Stimulated activated CD8-positive, alpha-beta memory T cell treated with anti-CD3 and anti-CD28 coated beads, Interleukin-2, amount 100 ng/mL, for 48 hours (primary cell): ENCODE measurements at regions not wholly inside any gene's neighbourhood (a gene's known extent, or its start where the extent isn't known, plus 50 kb on each side); places are given as distances from the start of the nearest gene placed in this dataset.

Source experiments
- DNase-seq, 2 donors: peaks; one replicate each; pipeline ENCODE4 v3.0.0-alpha.2; 2020; ENCODE audit warnings: low read depth in 2 of 2

- no peak for DNase-seq
Observed at GRCh38 chr11:11140510-11140909, 212.5 kb downstream of the CSNK2A3 start.

- no peak for DNase-seq
Observed at GRCh38 chr11:11137339-11137738, 215.7 kb downstream of the CSNK2A3 start.

- no peak for DNase-seq
Observed at GRCh38 chr11:11135820-11136476, 217.1 kb downstream of the CSNK2A3 start.

GRCh38 chr11:11129118-11129517 is 223.9 kb downstream of the CSNK2A3 start:
- no peak for DNase-seq

- DNase-seq: no peak
Observed at GRCh38 chr11:11125618-11126017, 227.4 kb downstream of the CSNK2A3 start.

- no peak for DNase-seq
Observed at GRCh38 chr11:11122749-11123148, 230.3 kb downstream of the CSNK2A3 start.

- DNase-seq: no peak
Observed at GRCh38 chr11:11119917-11120316, 233.1 kb downstream of the CSNK2A3 start.

GRCh38 chr11:11117730-11118129 is 235.3 kb downstream of the CSNK2A3 start:
- DNase-seq: no peak

- no peak for DNase-seq
Observed at GRCh38 chr11:11115475-11115874, 237.6 kb downstream of the CSNK2A3 start.

GRCh38 chr11:11113626-11114025 is 239.4 kb downstream of the CSNK2A3 start:
- no peak for DNase-seq

GRCh38 chr11:11108026-11108425 is 245.0 kb downstream of the CSNK2A3 start:
- DNase-seq: no peak

- no peak for DNase-seq
Observed at GRCh38 chr11:11107076-11107723, 245.8 kb downstream of the CSNK2A3 start.

- no peak for DNase-seq
Observed at GRCh38 chr11:11105361-11105760, 247.5 kb upstream of the ZBED5 start.

GRCh38 chr11:11095831-11096723 is 238.2 kb upstream of the ZBED5 start:
- DNase-seq: no peak

GRCh38 chr11:11090495-11090894 is 232.6 kb upstream of the ZBED5 start:
- no peak for DNase-seq

GRCh38 chr11:11089805-11090204 is 232.0 kb upstream of the ZBED5 start:
- DNase-seq: no peak

GRCh38 chr11:11086979-11087378 is 229.1 kb upstream of the ZBED5 start:
- DNase-seq: no peak

- no peak for DNase-seq
Observed at GRCh38 chr11:11085580-11085979, 227.7 kb upstream of the ZBED5 start.

GRCh38 chr11:11084337-11084736 is 226.5 kb upstream of the ZBED5 start:
- no peak for DNase-seq

GRCh38 chr11:11083441-11083840 is 225.6 kb upstream of the ZBED5 start:
- no peak for DNase-seq

- no peak for DNase-seq
Observed at GRCh38 chr11:11082646-11083045, 224.8 kb upstream of the ZBED5 start.

GRCh38 chr11:11081776-11082175 is 223.9 kb upstream of the ZBED5 start:
- no peak for DNase-seq

GRCh38 chr11:11081288-11081687 is 223.4 kb upstream of the ZBED5 start:
- DNase-seq: no peak
